Endothelial cell of umbilical vein (primary cell): ENCODE measurements at regions not wholly inside any gene's neighbourhood (a gene's known extent, or its start where the extent isn't known, plus 50 kb on each side); places are given as distances from the start of the nearest gene placed in this dataset.

Experiments used
- CTCF ChIP-seq, 2 donors: IDR thresholded peaks; 1 replicate in 1 of 2; 2 replicates in 1 of 2; pipeline ENCODE4 v1.5.1; 2011; ENCODE audit warnings: low read length in 2 of 2, mild to moderate bottlenecking in 2 of 2, moderate library complexity in 2 of 2, control low read depth in 1 of 2, inconsistent platforms in 1 of 2, low read depth in 1 of 2; ENCODE audit not compliant: insufficient read depth in 1 of 2; ENCODE audit errors: extremely low read depth in 1 of 2
- EZH2 ChIP-seq: IDR thresholded peaks from 2 replicates; pipeline ENCODE4 v1.6.1; 2012; ENCODE audit warnings: borderline replicate concordance, low read depth, mild to moderate bottlenecking, moderate library complexity, low read length, inconsistent platforms; ENCODE audit not compliant: severe bottlenecking
- FOS ChIP-seq: IDR thresholded peaks from 2 replicates; pipeline ENCODE4 v1.6.1; 2011; ENCODE audit warnings: mild to moderate bottlenecking, low read length, moderate library complexity, borderline replicate concordance; ENCODE audit not compliant: insufficient read depth
- JUN ChIP-seq: IDR thresholded peaks from 2 replicates; pipeline ENCODE4 v1.6.1; 2011; ENCODE audit warnings: borderline replicate concordance, low read depth; ENCODE audit not compliant: insufficient read length, insufficient read depth
- MAX ChIP-seq: IDR thresholded peaks from 2 replicates; pipeline ENCODE4 v1.6.1; 2011; ENCODE audit not compliant: insufficient read depth, insufficient read length
- MYC ChIP-seq: IDR thresholded peaks from one replicate; pipeline ENCODE4 v1.6.1; 2011; ENCODE audit warnings: mild to moderate bottlenecking, low read depth, low read length
- POLR2A ChIP-seq: IDR thresholded peaks from 2 replicates; pipeline ENCODE4 v1.6.1; 2012; ENCODE audit warnings: low read depth, mild to moderate bottlenecking, control low read depth, low read length
- POLR2AphosphoS5 ChIP-seq: IDR thresholded peaks from 2 replicates; pipeline ENCODE4 v1.6.1; 2012; ENCODE audit warnings: low read depth, mild to moderate bottlenecking, control low read depth, low read length, moderate library complexity; ENCODE audit not compliant: insufficient read depth

- TF ChIP-seq MAX, result no peak
- no peak for TF ChIP-seq CTCF (IDR thresholded peaks at IDR 0.05; ENCODE audit: extremely low read depth in 1 of 2, insufficient read depth in 1 of 2, low read depth in 1 of 2, low read length in 2 of 2)
- no peak for TF ChIP-seq POLR2A
- TF ChIP-seq EZH2, result no peak
- TF ChIP-seq MYC, result no peak
- no peak for TF ChIP-seq POLR2AphosphoS5
- no peak for TF ChIP-seq JUN
- TF ChIP-seq FOS, result no peak
These were observed 836.6 kb downstream of the RNF144A start for GRCh38 chr2:7753777-7754176.
